ENCODE measurements at regions not wholly inside any gene's neighbourhood (a gene's known extent, or its start where the extent isn't known, plus 50 kb on each side); places are given as distances from the start of the nearest gene placed in this dataset.
"Not testable (repeated sequence)": the region's sequence is repeated elsewhere in the genome, so short reads cannot be mapped to it uniquely, and the experiment has no call there.

GRCh38 chr13:22883262-22883840, 297.4 kb upstream of the SGCG start:
- no peak for DNase-seq (ENCODE audit: low read depth in 2 of 2)

DNA sequence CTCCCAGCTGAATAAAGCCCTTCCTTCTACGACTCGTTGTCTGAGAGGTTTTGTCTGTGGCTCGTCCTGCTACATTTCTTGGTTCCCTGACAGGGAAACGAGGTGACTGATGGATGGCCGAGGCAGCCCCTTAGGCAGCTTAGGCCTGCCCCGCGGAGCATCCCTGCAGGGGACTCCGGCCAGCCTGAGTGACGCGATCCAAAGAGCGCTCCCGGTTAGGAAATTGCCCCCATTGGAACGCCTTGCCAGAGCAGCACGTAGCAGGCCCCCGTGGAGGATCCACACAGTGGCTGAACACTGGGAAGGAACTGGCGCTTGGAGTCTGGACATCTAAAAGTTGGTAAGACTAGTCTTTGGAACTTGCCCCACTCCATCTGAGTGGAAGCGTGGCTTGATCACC, 296.8 kb upstream of the SGCG start:
- no peak for DNase-seq (ENCODE audit: low read depth in 2 of 2)

GRCh38 chr13:22886061-22886460, 294.7 kb upstream of the SGCG start:
- not testable (repeated sequence) for DNase-seq (ENCODE audit: low read depth in 2 of 2)

GRCh38 chr13:22889376-22889775, 291.4 kb upstream of the SGCG start:
- DNase-seq (ENCODE audit: low read depth in 2 of 2), result not testable (repeated sequence)

GRCh38 chr13:22893204-22893603, 287.6 kb upstream of the SGCG start:
- DNase-seq (ENCODE audit: low read depth in 2 of 2), result no peak

GRCh38 chr13:22893777-22894176, 287.0 kb upstream of the SGCG start:
- no peak for DNase-seq (ENCODE audit: low read depth in 2 of 2)

DNA sequence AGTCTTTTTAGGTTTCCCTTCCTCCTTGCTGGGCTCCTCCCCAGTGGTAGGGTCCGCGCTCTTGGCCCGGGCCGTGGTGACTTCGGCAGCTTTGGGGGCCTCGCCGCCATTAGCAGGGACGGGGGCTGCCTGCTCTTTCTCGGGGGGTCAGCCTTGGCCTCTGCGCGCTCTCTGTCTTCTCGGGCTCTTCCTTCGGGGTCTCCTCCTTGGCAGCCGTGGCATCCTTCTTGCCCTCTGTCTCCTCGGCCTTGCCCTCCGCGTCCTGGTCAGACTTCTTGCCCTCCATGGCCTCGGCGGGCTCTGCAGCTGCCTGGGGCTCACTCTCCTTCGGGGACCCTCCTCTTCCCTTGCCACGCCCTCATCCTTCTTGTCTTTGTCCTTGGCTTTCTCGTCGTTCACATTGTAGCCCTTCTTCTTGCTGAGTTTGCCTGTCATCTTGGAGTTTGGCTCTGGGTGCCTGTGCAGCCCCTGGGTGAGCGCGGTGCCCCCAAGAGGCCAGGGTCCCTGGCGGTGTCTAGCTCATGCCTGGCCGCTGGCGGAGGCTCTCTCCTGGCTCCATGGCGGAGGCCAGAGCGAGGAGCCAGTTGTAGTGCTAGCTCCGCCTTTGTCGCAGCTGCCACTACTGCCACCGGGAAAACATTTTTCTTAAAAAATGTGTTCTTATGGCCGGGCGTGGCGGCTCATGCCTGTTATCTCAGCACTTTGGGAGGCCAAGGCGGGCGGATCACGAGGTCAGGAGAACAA, 283.0 kb upstream of the SGCG start:
- no peak for DNase-seq (ENCODE audit: low read depth in 2 of 2)

DNA sequence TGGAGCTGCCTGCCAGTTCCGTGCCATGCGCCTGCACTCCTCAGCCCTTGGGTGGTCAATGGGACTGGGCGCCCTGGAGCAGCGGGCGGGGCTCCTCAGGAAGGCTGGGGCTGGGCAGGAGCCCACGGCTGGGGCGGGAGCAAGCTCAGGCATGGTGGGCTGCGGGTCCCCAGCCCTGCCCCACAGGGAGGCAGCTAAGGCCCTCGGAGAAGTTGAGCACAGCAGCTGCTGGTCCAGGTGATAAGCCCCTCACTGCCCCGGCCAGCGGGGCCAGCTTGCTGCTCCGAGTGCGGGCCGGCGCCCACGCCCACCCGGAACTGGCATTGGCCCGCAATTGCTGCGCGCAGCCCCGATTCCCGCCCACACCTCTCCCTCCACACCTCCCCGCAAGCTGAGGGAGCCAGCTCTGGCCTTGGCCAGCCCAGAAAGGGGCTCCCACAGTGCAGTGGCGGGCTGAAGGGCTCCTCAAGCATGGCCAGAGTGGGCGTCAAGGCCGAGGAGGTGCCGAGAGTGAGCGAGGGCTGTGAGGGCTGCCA, 280.3 kb upstream of the SGCG start:
- DNase-seq (ENCODE audit: low read depth in 2 of 2), result not testable (repeated sequence)

DNA sequence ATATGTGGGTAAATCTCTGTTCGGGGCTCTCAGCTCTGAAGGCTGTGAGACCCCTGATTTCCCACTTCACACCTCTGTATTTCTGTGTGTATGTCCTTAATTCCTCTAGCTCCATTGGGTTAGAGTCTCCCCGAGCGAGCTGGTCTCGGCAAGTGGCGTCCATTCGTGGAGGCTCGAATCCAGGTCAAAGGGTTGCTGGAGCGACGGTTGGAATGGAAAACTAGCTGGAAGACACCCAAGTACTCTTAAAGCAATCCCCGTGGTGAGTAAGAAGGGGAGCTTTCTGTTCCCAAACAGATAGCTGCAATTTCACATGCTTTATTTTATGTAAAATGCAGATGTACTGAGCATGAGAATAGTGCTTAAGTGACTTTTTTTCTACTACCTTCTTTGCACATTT, 277.5 kb upstream of the SGCG start:
- no peak for DNase-seq (ENCODE audit: low read depth in 2 of 2)

DNA sequence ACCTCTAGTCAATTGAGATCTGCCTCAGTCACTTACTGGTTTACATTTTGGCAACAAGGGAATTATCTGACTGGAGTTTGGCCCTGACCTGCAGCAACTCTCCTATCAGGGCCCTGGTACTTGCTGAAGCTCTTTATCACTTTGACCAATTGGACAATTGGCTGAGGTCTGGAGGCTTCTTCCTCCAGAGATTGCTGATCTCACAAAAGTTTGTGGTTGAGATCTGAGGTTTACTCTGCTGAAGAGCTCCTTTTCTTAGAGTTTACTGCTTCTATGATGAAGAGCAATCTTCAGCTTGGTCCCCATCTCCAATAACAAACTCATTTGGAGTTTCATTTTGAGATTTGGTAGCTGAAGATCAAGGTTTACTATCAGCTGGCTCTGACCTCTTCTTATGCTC, 276.9 kb upstream of the SGCG start:
- DNase-seq (ENCODE audit: low read depth in 2 of 2), result no peak

DNA sequence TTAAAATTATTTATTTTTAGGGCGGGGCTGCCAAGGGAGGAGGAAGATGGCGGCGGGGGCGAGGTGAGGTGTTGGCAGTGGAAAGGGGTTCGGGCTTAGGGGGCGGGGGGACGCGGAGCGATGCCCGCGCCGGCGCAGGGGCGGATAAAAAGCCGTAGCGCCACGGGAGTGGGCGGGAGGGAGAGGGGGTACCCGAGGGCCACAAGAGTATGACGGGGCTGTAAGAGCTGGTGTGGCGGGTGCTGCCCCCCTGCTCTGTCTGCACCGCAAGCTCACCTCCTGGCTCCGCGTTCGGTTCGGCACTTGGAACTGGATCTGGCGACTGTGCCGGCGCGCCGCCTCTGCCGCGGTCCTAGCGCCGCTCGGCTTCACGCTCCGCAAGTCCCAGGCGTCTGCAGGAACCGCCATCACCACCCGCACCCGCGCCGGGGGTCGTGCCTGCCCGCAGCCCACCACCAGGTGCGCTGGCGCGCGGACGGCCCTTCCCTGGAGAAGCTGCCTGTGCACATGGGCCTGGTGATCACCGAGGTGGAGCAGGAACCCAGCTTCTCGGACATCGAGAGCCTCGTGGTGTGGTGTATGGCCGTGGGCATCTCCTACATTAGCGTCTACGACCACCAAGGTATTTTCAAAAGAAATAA, 265.2 kb upstream of the SGCG start:
- no peak for DNase-seq (ENCODE audit: low read depth in 2 of 2)

- not testable (repeated sequence) for DNase-seq (ENCODE audit: low read depth in 2 of 2)
Measured at GRCh38 chr13:22916276-22916675, 264.5 kb upstream of the SGCG start.

- no peak for DNase-seq (ENCODE audit: low read depth in 2 of 2)
Measured at GRCh38 chr13:22925881-22926747, 254.7 kb upstream of the SGCG start.

GRCh38 chr13:22926748-22927400, 253.9 kb upstream of the SGCG start:
- DNase-seq (ENCODE audit: low read depth in 2 of 2), result no peak

GRCh38 chr13:22927845-22928244, 252.9 kb upstream of the SGCG start:
- DNase-seq (ENCODE audit: low read depth in 2 of 2), result not testable (repeated sequence)

- no peak for DNase-seq (ENCODE audit: low read depth in 2 of 2)
Measured at GRCh38 chr13:22929381-22930126, 251.2 kb upstream of the SGCG start.

GRCh38 chr13:22931576-22931975, 249.2 kb upstream of the SGCG start:
- no peak for DNase-seq (ENCODE audit: low read depth in 2 of 2)

DNA sequence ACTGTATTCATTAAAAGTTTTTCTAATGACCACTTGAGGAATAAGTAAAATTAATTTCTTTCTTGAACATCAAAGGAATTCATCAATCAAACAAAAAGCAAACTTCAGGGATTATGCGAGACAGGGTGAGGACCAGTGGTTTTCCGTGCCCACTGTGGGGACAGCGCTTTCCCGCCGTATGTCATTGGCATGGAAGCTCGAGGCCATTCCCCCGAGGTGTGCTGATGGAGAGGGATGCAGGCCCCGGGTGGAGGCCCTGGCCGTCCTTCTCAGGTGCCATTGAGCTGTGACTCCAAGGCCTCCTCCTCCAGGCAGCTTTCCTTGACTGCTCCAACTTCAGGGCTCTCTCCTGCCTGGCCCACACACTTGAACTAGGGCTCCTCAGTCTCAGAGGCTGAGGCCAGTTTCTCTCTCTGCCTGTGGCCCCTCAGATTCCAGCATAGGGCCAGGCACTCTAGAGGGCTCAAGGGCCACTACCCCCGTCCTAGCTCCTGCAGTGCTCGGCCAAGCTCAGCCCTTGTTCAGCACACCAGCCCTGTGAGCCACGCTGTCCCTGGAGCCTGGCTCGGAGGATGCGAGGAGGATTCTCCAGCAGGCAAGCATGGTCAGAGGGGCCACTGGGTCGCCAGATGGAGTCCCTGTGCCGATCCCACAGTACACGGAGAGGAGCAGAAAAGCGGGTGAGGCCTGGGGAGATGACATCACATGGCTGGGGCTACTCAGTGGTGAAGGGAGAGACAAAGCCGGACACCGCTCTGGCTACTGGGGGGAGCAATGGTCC, 248.0 kb upstream of the SGCG start:
- not testable (repeated sequence) for DNase-seq (ENCODE audit: low read depth in 2 of 2)

DNA sequence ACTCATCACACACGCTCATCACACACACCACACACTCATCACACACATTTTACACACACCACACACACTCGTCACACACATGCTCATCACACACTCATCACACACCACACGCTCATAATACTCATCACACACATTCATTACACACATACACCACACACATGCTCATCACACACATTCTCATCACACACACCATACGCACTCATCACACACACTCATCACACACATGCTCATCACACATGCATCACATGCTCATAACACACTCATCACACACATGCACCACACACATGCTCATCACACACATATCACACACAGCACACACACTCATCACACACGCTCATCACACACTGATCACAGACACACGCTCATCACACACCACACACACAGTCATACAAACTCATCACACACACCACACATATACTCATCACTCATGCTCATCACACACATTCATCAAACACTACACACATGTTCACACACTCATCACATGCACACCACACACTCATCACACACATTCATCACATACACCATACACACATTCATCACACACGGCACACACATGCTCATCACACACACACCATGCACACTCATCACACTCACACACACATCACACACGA, 247.1 kb upstream of the SGCG start:
- DNase-seq (ENCODE audit: low read depth in 2 of 2), result no peak
